HG03139 (cell line): ENCODE measurements at regions not wholly inside any gene's neighbourhood (a gene's known extent, or its start where the extent isn't known, plus 50 kb on each side); places are given as distances from the start of the nearest gene placed in this dataset.
"Not testable (repeated sequence)": the region's sequence is repeated elsewhere in the genome, so short reads cannot be mapped to it uniquely, and the experiment has no call there.

ENCODE experiments used
- ATAC-seq: cut with Tn5 transposase; IDR thresholded peaks from one replicate; pipeline ENCODE4 v1.9.1; 2021; ENCODE audit not compliant: unreplicated experiment

DNA sequence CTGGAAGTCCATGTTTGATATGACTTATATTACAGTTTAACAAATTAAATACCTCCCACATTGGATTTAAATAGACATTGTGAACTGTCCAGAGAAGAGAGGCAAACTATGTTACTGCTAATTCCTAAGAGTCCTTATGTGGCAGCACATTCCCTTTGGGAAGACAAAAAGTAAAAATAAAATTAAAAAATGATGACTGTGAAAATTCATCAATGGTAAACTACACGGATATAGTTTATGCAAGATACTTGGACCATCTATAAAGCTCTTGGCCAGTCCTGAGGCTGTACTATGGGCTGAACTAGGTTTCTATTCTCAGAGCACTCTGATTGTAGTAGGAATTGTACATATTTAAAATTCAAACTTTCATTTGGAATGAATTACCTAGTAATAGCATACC lies 206.4 kb downstream of the LRRK2 start:
- no peak for ATAC-seq

DNA sequence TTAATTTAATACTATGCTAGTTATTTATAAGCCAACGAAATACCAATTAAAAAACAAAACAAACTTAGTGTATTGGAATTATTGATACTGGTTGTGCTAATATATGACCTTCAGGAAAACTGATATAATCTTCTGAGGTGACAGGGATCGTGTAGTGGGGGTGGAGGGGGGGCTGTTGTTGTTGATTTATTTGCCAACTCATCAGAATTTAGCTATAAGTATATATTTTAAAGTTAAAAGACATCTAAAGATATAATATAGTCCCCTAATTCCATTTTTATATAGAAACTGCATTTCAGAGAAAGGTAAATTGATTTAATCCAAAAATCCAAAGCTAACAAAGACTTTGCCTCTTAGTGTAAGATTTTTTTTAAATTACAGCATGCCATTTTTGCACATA lies 210.5 kb downstream of the LRRK2 start:
- ATAC-seq: no peak

DNA sequence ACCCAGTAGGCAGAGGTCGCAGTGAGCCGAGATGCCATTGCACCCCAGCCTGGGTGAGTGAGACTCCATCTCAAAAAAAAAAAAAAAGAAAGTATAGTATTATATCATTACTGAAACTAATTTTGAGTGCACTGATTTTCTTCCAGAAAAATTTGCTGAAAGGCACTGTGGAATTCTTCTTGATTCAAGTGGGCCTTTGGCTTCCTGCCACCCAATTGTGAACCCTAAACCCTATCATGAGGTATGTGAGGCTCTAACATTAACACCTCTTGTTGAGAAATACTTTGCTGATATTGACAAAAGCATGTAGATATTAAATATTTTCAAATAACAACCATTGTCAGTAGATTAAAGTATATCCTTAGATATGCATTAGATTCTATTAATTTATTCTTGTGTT lies 211.2 kb downstream of the LRRK2 start:
- no peak for ATAC-seq

DNA sequence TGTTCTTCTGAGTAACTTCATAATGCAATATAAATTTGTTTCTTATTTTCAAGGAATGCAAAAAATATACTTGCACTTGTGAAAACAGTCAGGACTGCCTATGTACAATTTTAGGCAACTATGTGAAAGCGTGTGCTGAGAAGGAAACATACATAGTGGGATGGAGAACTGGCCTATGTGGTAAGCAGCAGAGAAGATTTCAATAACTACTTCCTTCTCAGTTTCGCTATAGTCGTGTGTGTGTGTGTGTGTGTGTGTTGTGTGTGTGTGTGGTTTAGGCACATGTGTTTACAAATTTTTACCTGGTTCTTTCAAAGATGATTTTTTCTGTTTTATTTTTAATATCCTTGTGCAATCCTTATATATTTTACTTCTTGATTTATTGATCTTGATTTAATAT lies 211.8 kb downstream of the LRRK2 start:
- ATAC-seq: no peak

DNA sequence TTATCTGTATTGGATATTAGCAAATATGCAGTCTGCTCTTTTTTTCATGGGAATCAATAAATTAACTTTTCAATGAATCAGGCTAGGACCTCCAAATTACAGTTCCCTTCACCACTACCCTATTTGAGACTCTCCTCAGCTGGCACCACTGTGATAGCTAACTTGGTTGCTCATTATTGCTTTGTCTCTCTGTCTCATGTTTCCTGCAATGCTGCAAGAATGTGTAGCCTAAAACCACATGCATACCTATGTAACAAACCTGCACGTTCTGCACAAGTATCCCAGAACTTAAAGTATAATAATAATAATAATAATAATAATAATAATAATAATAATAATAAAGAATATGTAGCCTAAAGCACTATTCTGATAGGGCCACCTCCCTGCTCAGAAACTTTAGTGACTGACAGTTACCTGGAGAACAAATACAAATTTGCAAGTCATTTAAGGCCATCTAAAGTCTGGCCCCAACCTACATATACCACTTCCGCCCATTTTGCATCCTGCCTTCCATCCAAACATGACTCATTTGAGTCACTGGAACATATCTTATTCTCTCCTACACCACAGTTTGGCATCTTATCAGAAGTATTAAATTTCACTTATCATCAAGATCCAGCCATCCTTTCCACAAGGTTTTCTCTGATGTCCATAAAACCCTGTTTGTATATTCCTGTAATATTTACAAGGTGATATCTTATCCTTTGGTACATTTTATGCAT lies 215.1 kb downstream of the LRRK2 start:
- ATAC-seq: no peak

DNA sequence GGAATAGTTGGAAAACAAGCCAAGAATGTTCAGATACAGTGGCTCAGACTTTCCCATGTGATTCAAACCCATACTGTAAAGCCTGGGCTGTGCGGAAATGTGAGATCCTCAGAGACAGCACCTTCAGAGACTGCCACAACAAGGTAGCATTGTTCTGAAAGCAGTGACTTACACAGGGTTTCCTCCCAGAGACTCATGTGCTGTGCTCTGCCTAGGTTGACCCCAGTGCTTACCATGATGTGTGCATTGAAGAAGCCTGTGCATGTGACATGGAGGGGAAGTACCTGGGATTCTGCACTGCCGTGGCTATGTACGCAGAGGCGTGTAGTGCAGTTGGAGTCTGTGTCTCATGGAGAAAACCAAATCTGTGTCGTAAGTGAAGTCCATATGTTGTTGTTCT lies 219.4 kb downstream of the LRRK2 start:
- no peak for ATAC-seq

DNA sequence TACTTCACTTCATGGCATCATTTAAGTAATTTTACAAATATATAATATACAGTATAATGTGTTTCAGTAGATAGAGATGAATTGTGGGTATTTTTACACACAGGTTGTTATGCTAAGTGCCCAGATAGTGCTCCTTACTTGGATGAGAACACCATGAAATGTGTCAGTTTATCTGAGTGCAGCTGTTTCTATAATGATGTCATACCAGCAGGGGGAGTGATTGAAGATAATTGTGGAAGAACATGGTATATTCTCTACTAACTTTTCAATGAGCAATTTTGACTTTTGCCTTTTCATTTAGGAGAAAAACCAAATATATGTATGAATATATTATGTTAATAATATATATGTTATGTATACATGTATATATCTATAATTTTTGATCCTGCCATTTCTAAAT lies 221.6 kb downstream of the LRRK2 start:
- no peak for ATAC-seq

DNA sequence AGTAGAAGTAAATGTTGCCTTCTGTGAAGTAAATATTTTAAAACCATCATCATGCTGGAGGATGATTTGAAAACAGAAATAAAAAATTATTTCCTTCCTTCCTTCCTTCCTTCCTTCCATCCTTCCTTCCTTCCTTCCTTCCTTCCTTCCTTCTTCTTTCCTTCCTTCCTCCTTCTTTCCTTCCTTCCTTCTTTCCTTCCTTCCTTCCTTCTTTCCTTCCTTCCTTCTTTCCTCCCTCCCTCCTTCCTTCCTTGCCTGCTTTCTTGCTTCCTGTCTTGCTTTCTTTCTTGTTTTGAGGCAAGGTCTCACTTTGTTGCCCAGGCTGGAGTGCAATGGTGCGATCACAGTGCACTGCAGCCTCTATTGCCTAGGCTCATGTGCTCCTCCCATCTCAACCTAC lies 223.7 kb downstream of the LRRK2 start:
- not testable (repeated sequence) for ATAC-seq

DNA sequence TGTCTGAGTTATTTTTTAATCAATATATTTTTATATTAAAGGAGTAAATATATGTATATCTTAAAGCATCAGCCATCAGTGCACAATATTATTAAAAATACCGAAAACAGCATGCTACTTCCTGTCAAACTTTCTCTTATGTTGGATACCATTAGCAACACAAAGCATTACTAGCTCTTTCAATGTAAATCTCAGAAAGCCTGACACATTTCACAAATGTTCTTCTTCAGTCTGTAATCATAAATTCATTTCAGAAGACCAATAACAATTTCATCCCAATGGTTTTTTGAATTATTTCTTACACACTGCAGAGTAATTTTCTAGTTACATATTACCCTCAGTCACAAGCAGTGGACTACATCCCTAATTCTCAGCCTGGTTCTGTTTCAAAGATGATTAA lies 226.9 kb downstream of the LRRK2 start:
- ATAC-seq: no peak

DNA sequence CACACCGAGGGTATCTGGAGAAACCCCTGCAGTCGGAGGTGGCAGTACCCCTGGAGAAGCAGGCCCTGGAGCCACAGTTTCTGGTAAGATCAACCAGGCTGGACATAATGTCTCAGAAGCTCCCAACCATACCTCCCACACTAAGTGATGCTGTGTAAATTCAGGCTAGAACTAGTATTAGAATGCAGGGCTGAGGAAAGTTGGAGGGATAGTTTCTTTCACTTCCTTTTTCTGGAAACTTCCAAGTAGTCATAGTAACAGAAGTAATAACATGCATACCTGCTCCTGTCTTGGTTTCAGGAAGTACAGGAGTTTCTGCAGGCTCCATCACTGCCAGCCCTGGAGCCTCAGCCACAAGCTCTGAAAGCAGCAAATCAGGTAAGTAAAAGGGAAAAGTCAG lies 228.1 kb upstream of the CNTN1 start:
- no peak for ATAC-seq

DNA sequence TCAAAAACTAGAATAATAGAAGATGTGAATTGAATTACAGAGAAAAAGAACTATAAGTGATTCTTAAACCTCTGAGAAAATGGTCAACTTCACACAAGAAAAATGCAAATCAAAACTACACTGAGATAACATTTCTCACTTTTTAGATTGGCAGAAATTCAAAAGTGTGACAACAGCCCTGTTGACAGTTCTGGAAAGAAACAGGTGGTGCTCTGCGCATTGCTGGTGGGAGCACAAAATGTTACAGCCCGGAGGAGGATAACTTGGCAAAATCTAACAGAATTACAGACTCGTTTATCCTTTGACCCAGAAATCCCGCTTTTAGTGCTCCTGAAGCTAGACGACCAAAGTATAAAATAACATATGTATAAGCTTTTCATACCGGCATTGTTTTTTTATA lies 222.5 kb upstream of the CNTN1 start:
- ATAC-seq: no peak

DNA sequence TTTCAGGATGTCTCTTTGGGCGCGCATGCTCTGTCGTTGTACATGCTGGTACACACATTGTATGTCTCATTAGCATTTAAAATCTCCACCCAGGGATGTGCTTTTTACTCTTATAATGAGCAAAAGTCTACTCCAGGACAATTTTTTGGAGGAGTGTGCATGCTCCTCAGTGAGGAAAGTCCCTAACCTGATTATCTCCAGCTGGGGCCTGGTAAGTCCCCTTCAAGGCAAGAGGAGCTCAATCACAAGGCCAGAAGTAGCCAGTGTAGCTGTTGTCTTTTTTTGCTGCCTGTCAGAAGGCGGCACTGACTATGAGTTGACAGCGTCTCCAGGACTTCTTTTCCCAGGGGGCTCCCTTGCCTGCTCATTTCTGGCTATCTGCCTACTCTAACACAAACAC lies 218.3 kb upstream of the CNTN1 start:
- no peak for ATAC-seq

DNA sequence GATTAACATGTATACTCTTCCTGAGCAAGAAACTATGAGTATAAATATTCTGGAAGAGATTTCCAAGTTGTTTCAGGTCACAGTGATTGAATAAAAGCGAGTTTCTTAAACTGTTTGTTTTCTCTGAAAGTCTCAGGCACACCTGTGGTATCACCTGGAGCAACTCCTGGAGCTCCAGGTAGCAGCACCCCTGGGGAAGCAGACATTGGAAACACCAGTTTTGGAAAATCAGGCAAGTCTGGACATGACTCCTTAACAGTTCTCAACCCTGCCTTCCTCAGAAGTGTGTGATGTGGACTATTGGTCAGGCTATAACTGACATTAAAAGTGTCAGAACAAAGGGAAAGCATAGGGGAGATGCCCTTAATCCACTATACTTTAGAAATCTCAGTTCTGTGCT lies 217.6 kb upstream of the CNTN1 start:
- no peak for ATAC-seq

DNA sequence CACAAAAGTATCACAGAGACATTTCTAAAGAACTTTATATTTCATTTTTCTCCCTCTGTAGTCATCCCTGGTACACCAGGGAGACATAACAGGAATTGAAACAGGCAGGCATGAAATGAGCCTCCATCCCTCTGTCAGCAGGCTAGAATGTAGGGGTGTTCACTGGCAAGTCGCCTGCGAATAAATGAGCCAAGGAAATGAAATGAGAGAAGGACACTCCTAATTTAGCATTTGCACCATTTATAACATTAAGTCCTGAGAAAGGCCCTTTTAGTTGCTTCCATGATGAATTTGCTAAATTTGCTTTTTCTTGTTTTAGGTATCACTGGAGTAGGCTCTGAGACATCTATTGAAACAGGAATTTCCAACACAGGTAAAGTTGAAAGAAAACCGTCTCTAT lies 192.4 kb upstream of the CNTN1 start:
- no peak for ATAC-seq

DNA sequence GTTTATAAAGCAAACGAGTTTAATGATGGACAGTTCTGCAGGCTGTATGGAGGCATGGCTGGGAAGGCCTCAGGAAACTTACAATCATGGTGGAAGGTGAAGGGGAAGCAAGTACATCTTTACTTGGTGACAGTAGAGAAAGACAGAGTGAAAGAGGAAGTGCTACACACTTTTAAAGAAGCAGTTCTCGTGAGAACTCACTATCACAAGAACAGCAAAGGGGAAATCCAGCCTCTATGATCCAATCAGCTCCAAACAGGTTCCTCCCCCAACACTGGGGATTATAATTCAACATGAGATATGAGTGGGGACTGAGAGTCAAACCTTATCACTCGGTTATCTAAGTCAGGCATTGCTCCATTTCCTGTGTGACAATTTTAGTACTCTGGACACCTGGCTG lies 189.9 kb upstream of the CNTN1 start:
- peak; percentile 49 for ATAC-seq

DNA sequence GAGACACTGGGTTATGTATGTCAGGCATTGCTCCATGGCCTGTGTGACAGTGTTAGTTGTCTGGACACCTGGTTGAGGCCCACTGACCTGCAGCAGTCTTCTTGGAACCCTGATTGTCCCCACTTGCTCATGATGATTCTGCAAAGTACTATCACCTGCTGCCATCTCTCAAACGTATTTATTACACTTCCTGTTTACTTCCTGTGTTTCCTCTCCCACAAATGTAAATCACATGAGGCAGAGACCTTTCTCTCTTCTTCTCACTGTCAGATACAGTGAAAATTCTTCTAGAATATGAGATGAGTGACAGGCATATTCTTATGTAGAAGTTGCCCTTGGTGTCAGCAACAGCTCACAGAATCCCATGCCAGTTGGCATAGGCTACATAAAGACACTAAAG lies 186.9 kb upstream of the CNTN1 start:
- ATAC-seq: no peak

DNA sequence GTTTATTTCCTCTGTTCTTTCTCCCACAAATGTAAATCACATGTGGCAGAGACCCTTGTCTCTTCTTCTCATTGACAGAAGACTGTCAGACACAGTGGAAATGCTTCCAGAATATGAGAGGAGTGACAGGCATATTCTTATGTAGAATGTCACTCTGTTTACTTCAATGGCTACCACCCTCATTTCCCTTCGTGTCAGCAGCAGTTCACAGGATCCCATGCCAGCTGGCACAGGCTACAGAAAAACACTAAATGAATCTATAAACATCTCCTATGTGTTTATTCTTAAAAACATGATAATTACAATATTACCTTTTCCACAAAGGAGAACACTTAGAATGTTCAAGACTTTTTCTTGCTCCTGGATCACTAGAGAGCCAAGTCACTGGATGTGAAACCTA lies 183.8 kb upstream of the CNTN1 start:
- ATAC-seq: no peak

DNA sequence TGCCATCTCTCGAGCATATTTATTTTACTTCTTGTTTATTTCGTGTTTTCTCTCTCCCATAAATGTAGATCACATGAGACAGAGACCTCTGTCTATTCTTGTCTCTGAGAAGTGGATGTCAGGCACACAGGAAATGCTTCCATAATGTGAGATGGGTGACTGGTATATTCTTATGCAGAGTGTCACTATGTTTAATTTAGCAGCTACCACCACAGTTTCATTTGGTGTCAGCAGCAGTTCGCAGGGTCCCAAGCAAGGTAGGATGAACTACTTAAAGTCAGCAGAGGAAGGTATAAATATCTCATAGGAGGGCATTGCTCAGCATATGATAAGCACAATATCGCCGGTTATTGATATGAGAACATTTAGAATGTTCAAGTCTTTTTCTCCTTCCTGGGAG lies 180.9 kb upstream of the CNTN1 start:
- no peak for ATAC-seq

DNA sequence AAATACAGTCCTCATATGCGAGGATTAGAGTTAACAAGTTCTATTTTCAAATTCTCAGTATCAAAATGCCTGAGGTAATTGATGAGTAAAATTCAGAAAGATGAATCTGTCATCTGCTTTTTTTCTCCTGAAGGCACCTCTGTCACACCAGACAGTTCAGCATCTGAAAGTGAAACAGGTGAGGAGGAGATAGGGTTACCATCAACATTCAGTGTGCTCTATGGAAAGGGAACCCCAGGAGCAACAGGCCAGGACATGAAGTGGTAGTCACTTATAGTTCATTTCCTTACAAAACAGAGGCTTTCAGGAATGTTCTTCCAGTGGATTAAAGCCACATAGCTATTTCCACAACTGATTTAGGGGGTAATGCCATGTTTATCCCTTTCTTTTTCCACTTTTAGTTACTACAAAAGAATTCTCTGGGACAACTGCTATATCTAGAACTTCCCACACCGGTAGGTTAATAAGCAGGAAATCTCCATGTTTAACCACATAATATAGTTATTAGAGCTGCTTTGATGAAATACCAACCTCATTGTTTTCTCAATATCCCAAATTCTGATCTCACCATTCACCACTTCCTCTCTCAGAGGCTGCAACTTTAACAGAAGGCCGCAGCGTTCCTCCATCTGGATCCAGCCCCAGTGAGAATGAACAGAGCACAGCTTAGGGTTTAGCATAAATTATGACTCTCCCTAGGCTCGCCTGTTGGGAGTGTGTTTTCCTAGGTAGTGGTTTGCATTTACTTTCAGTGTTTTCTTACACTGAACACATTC lies 177.0 kb upstream of the CNTN1 start:
- ATAC-seq: peak; percentile 47

DNA sequence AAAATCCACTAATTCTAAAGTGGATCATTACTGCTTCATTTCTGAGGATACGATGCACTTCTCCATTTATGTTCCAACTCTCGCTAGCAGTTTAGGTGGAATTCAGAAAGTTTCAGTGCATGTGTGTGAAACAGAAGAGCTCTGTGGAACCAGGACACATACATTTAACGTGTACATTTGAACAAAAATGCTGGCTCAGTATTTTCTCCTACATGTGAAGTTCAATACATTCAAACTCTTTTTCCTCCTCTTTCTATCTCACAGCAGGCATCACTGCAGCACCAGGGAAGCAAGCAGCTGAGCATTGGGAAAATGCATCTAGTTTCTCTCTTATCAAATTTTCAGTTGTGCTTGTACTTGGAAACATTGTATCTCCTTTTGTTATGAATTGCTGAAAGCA lies 169.4 kb upstream of the CNTN1 start:
- no peak for ATAC-seq

DNA sequence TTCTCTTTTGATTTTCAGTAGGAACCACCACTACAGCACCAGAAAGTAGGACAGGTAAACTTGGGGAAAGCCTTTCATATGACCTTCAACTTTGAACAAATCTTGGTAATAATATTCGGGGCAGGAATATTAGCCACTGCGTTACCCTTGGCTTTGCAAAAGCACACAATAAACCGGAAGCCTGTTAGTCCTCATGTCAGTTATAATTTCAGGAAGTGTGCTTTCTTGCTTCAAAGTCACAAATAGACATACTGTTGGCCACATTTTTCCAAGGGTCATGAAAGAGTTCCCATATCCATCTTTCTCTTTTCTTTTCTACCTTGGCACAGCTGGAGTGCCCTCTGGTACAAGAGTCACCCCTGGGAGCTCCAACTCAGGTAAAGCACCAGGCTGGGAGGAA lies 167.2 kb upstream of the CNTN1 start:
- ATAC-seq: no peak

DNA sequence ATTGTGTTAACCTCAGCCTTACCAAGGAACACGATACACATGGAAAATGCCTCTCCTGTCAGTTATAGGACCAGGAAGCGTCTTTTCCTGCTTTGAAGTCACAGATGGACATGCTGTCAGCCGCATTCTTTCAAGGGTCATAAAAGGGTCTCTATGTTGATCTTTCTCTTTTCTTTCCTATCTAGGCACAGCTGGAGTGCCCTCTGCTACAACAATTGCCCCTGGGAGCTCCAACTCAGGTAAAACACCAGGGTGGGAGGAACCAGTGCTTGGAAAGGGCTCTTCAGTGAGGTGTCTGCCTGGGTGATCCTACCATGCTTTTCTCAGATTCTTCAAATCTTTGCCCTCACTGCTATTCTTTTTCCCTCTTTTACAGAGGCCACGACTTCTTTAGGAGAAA lies 157.4 kb upstream of the CNTN1 start:
- ATAC-seq: no peak

DNA sequence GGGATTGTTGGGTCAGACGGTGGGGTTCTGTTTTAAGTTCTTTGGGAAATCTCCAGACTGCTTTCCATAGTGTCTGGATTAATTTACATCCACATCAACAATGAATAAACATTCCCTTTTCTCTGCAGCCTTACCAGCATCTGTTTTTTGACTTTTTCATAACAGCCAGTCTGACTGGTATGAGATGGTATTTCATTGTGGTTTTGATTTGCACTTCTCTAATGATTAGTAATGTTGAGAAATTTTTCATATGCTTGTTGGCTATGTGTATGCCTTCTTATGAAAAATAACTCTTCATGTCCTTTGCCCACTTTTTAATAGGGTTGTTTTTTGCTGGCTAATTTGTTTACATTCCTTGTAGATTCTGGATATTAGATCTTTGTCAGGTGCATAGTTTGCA lies 140.8 kb upstream of the CNTN1 start:
- no peak for ATAC-seq
